IMR-90 (cell line): ENCODE measurements at regions not wholly inside any gene's neighbourhood (a gene's known extent, or its start where the extent isn't known, plus 50 kb on each side); places are given as distances from the start of the nearest gene placed in this dataset.

Experiments
- ATAC-seq: fragments of 200-7000 bp; cut with Tn5 transposase; 2 replicates; pipeline ENCODE4 v1.9.1; 2020; ENCODE audit warnings: low read depth, mild to moderate bottlenecking, moderate library complexity
- BruUV-seq: library from RNA; stranded (reverse); fragments of 400-500 nt; replicated peaks from 2 replicates; lab custom pipeline; 2021; lab: Mats Ljungman, UMichigan
- CTCF ChIA-PET: fragments of 300-600 bp; formaldehyde crosslinking; extraction: SDS; loops from one replicate; lab custom pipeline; 2021; ENCODE audit warnings: antibody characterized with exemption; lab: Yijun Ruan, JAX
- POLR2A ChIA-PET: fragments of 300-600 bp; sonication (Branson Sonifier 250); formaldehyde crosslinking; loops from one replicate; lab custom pipeline; 2022; ENCODE audit warnings: antibody characterized with exemption; ENCODE audit not compliant: unreplicated experiment; lab: Charles Lee
- DNase-seq: peaks from one replicate; pipeline ENCODE4 v3.0.0; 2013
- H2AFZ ChIP-seq: replicated peaks from 2 replicates; pipeline ENCODE3; 2013; ENCODE audit warnings: low read length, mild to moderate bottlenecking; ENCODE audit not compliant: poor library complexity
- H2AK5ac ChIP-seq: 2 replicates; pipeline ENCODE4 v1.6.1; 2013; ENCODE audit warnings: low read depth, low read length, inconsistent platforms
- H2AK9ac ChIP-seq: replicated peaks from 2 replicates; pipeline ENCODE3; 2013; ENCODE audit warnings: mild to moderate bottlenecking, low read depth, low read length, moderate library complexity; ENCODE audit not compliant: poor library complexity
- H2BK120ac ChIP-seq: 2 replicates; pipeline ENCODE4 v1.6.1; 2013; ENCODE audit warnings: low read depth, low read length, inconsistent platforms
- H2BK15ac ChIP-seq: 3 replicates; pipeline ENCODE4 v1.6.1; 2013; ENCODE audit warnings: low read depth, low read length, inconsistent platforms
- H2BK20ac ChIP-seq: 2 replicates; pipeline ENCODE4 v1.6.1; 2013; ENCODE audit warnings: low read depth, mild to moderate bottlenecking, inconsistent platforms, low read length, moderate library complexity
- H2BK5ac ChIP-seq: 2 replicates; pipeline ENCODE4 v1.6.1; 2013; ENCODE audit warnings: mild to moderate bottlenecking, low read depth, low read length, inconsistent platforms; ENCODE audit not compliant: poor library complexity, severe bottlenecking
- H3K14ac ChIP-seq: replicated peaks from 2 replicates; pipeline ENCODE4 v1.6.1; 2013; ENCODE audit warnings: low read depth, low read length, inconsistent platforms
- H3K18ac ChIP-seq: 2 replicates; pipeline ENCODE4 v1.6.1; 2013; ENCODE audit warnings: low read depth, low read length, control low read depth
- H3K23ac ChIP-seq: 2 replicates; pipeline ENCODE4 v1.6.1; 2013; ENCODE audit warnings: low read depth, low read length, inconsistent platforms
- H3K27ac ChIP-seq: 2 replicates; pipeline ENCODE4 v1.5.1; 2013; ENCODE audit warnings: mild to moderate bottlenecking, control low read depth, low read length; ENCODE audit not compliant: insufficient read depth
- H3K27me3 ChIP-seq: 2 replicates; pipeline ENCODE4 v1.6.1; 2013; ENCODE audit warnings: low read length; ENCODE audit not compliant: control insufficient read depth, insufficient read depth
- H3K36me3 ChIP-seq: 2 replicates; pipeline ENCODE4 v1.6.1; 2013; ENCODE audit warnings: low read length, mixed read lengths; ENCODE audit not compliant: control insufficient read depth, insufficient read depth
- H3K4ac ChIP-seq: 2 replicates; pipeline ENCODE4 v1.6.1; 2013; ENCODE audit warnings: low read depth, low read length, inconsistent platforms
- H3K4me1 ChIP-seq: 2 replicates; pipeline ENCODE4 v1.6.1; 2013; ENCODE audit warnings: low read length, mixed read lengths; ENCODE audit not compliant: control insufficient read depth, insufficient read depth
- H3K4me2 ChIP-seq: 2 replicates; pipeline ENCODE4 v1.6.1; 2013; ENCODE audit warnings: low read depth, mild to moderate bottlenecking, control low read depth, low read length, moderate library complexity
- H3K4me3 ChIP-seq: 2 replicates; pipeline ENCODE4 v1.5.1; 2013; ENCODE audit warnings: low read depth, mild to moderate bottlenecking, control low read depth, low read length, moderate library complexity; ENCODE audit not compliant: insufficient read depth
- H3K56ac ChIP-seq: 2 replicates; pipeline ENCODE4 v1.6.1; 2013; ENCODE audit warnings: low read length, inconsistent platforms; ENCODE audit not compliant: insufficient read depth; ENCODE audit errors: extremely low read depth
- H3K79me1 ChIP-seq, 2 experiments: 2 replicates each; pipeline ENCODE4 v1.6.1; 2013; ENCODE audit warnings: low read length in 2 of 2, inconsistent platforms in 1 of 2, low read depth in 1 of 2
- H3K9ac ChIP-seq: 2 replicates; pipeline ENCODE4 v1.6.1; 2013; ENCODE audit warnings: low read depth, low read length, control low read depth
- H3K9me1 ChIP-seq: 2 replicates; pipeline ENCODE4 v1.6.1; 2013; ENCODE audit warnings: low read length, inconsistent platforms; ENCODE audit not compliant: insufficient read depth
- H3K9me3 ChIP-seq: 2 replicates; pipeline ENCODE4 v1.6.1; 2013; ENCODE audit warnings: low read length; ENCODE audit not compliant: control insufficient read depth, insufficient read depth
- H4K20me1 ChIP-seq: 2 replicates; pipeline ENCODE4 v1.6.1; 2013; ENCODE audit warnings: low read length, inconsistent platforms; ENCODE audit not compliant: insufficient read depth
- H4K5ac ChIP-seq: 2 replicates; pipeline ENCODE4 v1.6.1; 2013; ENCODE audit warnings: mild to moderate bottlenecking, low read depth, low read length, control low read depth
- H4K8ac ChIP-seq, 2 experiments: 2 replicates each; pipeline ENCODE4 v1.6.1; 2013; ENCODE audit warnings: low read depth in 2 of 2, low read length in 2 of 2, control low read depth in 1 of 2, inconsistent platforms in 1 of 2
- H4K91ac ChIP-seq: 2 replicates; pipeline ENCODE4 v1.6.1; 2013; ENCODE audit warnings: low read depth, low read length, inconsistent platforms; ENCODE audit not compliant: insufficient read depth
- CEBPB ChIP-seq: IDR thresholded peaks from 2 replicates; pipeline ENCODE4 v1.6.1; 2012; ENCODE audit warnings: low read depth, low read length, improper control_type of control experiment
- FOS ChIP-seq: fragments of 150-350 bp; IDR thresholded peaks from 2 replicates; pipeline ENCODE4 v1.6.1; 2016; ENCODE audit warnings: low read depth, low read length
- whole genome bisulfite sequencing, 2 experiments: methylation state at CpG; one replicate each; pipeline versions ENCODE4 v1.1.5 to v1.1.7; 2013; ENCODE audit warnings: missing lambda C conversion rate in 2 of 2; ENCODE audit not compliant: insufficient read length in 1 of 2; ENCODE audit errors: extremely low coverage in 2 of 2; 5-methylcytosine and 5-hydroxymethylcytosine counted together
- dilution Hi-C: fragments of 300-500 bp; cut with HindIII; formaldehyde crosslinking; loops from one replicate; pipeline ENCODE4 v1.14.3; 2018; ENCODE audit warnings: low sequenced_read_pairs; ENCODE audit not compliant: unreplicated experiment
- in situ Hi-C: fragments of 300-500 bp; cut with MboI; formaldehyde crosslinking; loops from 3 replicates; pipeline ENCODE4 v1.14.3; 2019; ENCODE audit warnings: low sequenced_read_pairs, inconsistent platforms, mixed read lengths
- intact Hi-C: fragments of 100-400 bp; cut with micrococcal nuclease; formaldehyde crosslinking; loops from 2 replicates; pipeline ENCODE4 v1.10.0; 2022

DNA sequence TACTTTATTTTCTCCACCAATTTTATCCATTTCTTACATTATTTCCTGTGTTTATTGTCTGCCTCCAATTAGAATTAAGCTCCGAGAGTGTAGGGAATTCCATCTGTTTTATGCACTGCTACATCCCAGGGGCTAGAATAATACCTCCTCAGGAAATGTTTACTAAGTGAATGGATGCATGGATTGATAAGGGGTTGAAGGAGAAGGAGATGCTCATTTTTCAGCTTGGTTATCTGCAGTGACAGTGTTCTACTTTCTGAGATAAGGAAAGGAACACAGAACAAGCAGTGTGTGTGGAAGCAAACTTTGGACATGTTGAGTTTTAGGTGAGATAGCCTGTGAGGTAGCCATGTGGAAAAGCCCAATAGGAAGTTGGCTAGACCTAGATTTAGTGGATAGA lies 164.6 kb upstream of the HMGA2 start:
- H4K5ac ChIP-seq: peak overlapping the region; percentile 42; the same call in 1 of the 2 replicates
- H3K18ac ChIP-seq: peak overlapping the region; percentile 67; the same call in 1 of the 2 replicates
- CTCF ChIA-PET: interaction anchor here (2.8 kb wide), 1 partner anchor 57 kb away, joined by 10 read pairs; no protein-coding TSS in a partner anchor
- H2BK20ac ChIP-seq: peak overlapping the region; percentile 89
- H2AK5ac ChIP-seq: peak overlapping the region; percentile 90
- intact Hi-C loops (no loop called here), dilution Hi-C loops (no loop called here), in situ Hi-C loops (no loop called here)
- peaks cover 15% of the 10 kb centered on the region for H3K4me1 ChIP-seq
- DNase-seq (no peak), ATAC-seq (no peak)
- no peak overlapping the region for H2AK9ac ChIP-seq
- BruUV-seq: no TSS peak
- peak overlapping the region; percentile 87 for H3K14ac ChIP-seq
- H2BK5ac ChIP-seq: peak overlapping the region; percentile 90
- no CpG with 5 or more reads among the region's 1 CpG for WGBS, 2 experiments
- H4K8ac ChIP-seq: peak overlapping the region; percentile 70 to 79; a peak in 3 of 4 replicates
- H4K91ac ChIP-seq: peak overlapping the region; percentile 43
- no peaks in the 10 kb centered on the region for H3K27me3 ChIP-seq
- no peaks in the 10 kb centered on the region for H3K9me3 ChIP-seq
- no peak overlapping the region for H3K4me2 ChIP-seq
- POLR2A ChIA-PET: no interaction called here
- H2BK120ac ChIP-seq: peak overlapping the region; percentile 95
- H4K20me1 ChIP-seq: no peaks in the 10 kb centered on the region
- peak overlapping the region; percentile 81 for H3K4ac ChIP-seq
- H3K27ac ChIP-seq: no peak overlapping the region; the same call in 1 of the 2 replicates
- H2BK15ac ChIP-seq: peak overlapping the region; percentile 94
- H3K56ac ChIP-seq: no peak overlapping the region
- H3K9me1 ChIP-seq: peaks cover 8% of the 10 kb centered on the region
- H3K23ac ChIP-seq: no peak overlapping the region; the same call in 1 of the 2 replicates
- H2AFZ ChIP-seq: no peak overlapping the region
- H3K9ac ChIP-seq: no peak overlapping the region
- no peak for TF ChIP-seq CEBPB
- no peak for TF ChIP-seq FOS
- no peaks in the 10 kb centered on the region for H3K36me3 ChIP-seq
- H3K4me3 ChIP-seq: no peak overlapping the region
- H3K79me1 ChIP-seq: peaks cover 6 to 21% of the 10 kb centered on the region in 2 experiments; a peak in 2 of 4 replicates
